Adrenal gland (tissue), 9 donors: ENCODE measurements at regions not wholly inside any gene's neighbourhood (a gene's known extent, or its start where the extent isn't known, plus 50 kb on each side); places are given as distances from the start of the nearest gene placed in this dataset.

Source experiments
- DNase-seq, 7 donors: peaks; one replicate each; pipeline ENCODE4 v3.0.0-alpha.2; 2019 to 2020
- H3K27ac ChIP-seq, 5 donors: fragments of 200-600 bp; sonication (generic) in 4 of 5; 1 replicate in 3 of 5; 2 replicates in 2 of 5; pipeline versions ENCODE4 v1.5.1 to v1.8.0; 2016 to 2020; ENCODE audit warnings: mild to moderate bottlenecking in 1 of 5
- H3K27me3 ChIP-seq: fragments of 200-600 bp; 2 replicates; pipeline ENCODE4 v1.8.0; 2021
- H3K36me3 ChIP-seq, 2 donors: fragments of 200-600 bp; replicated peaks in 1 of 2; 1 replicate in 1 of 2; 2 replicates in 1 of 2; pipeline versions ENCODE4 v1.5.1 to v1.8.0; 2018 to 2022
- H3K4me1 ChIP-seq, 2 donors: fragments of 200-600 bp; replicated peaks in 1 of 2; 1 replicate in 1 of 2; 2 replicates in 1 of 2; pipeline versions ENCODE4 v1.5.1 to v1.8.0; 2018 to 2021
- H3K4me3 ChIP-seq, 4 donors: fragments of 200-600 bp; sonication (generic) in 3 of 4; one replicate each; pipeline ENCODE4 v1.5.1; 2016 to 2018
- H3K9me3 ChIP-seq, 3 donors: fragments of 200-600 bp; sonication (generic) in 1 of 3; replicated peaks in 1 of 3; 1 replicate in 2 of 3; 2 replicates in 1 of 3; pipeline versions ENCODE4 v1.5.1 to v1.8.0; 2016 to 2021
- CTCF ChIP-seq, 6 experiments: fragments of 450-650 bp in 4 of 6; fragments of 200-600 bp in 2 of 6; sonication (generic) in 1 of 6; IDR thresholded peaks; 1 replicate in 5 of 6; 2 replicates in 1 of 6; pipeline versions ENCODE4 v1.5.1 to v1.8.0; 2016 to 2021; ENCODE audit warnings: antibody characterized with exemption in 6 of 6, mild to moderate bottlenecking in 2 of 6, moderate library complexity in 1 of 6
- POLR2A ChIP-seq, 2 donors: fragments of 450-650 bp; IDR thresholded peaks; one replicate each; pipeline ENCODE4 v1.6.1; 2017; ENCODE audit warnings: antibody characterized with exemption in 2 of 2, mild to moderate bottlenecking in 2 of 2, moderate library complexity in 1 of 2
- WGBS, 4 donors: extraction: QIAGEN DNeasy Blood & Tissue Kit in 2 of 4; methylation state at CpG; one replicate each; pipeline versions ENCODE4 v1.1.5 to v1.1.7; 2013 to 2017; 5-methylcytosine and 5-hydroxymethylcytosine counted together
- intact Hi-C, 2 donors: fragments of 100-400 bp; cut with DNase I; formaldehyde crosslinking; loops; one replicate each; pipeline versions ENCODE4 v1.14.1 to v1.15.0; 2022 to 2023
- donor health status: healthy with polysubstance abuse.
- donor health status: Bipolar disorder and iron deficiency.
- donor health status: DM: yes; HTN: yes; CAD: no.
- donor health status: DM: no; HTN: no; CAD: no.
- donor health status: DM: no; HTN: no; CAD: no.

GRCh38 chr5:68460147-68460798, 244.7 kb downstream of the PIK3R1 start:
- no peak overlapping the region for H3K4me3 ChIP-seq

GRCh38 chr5:68463606-68464005, 248.1 kb downstream of the PIK3R1 start:
- no peak for DNase-seq
- 77 to 87% (median 86%) methylated on average over 3 of the region's 3 CpGs for WGBS, 4 donors
- Histone ChIP-seq H3K9me3 (no peaks in the 10 kb centered on the region), H3K27me3 (no peaks in the 10 kb centered on the region), H3K36me3 (no peaks in the 10 kb centered on the region), H3K27ac (no peak overlapping the region), H3K4me1 (peaks cover 11 to 13% of the 10 kb centered on the region in 2 donors), H3K4me3 (no peak overlapping the region)
- no peak for TF ChIP-seq CTCF (IDR thresholded peaks at IDR 0.05)
- TF ChIP-seq POLR2A (IDR thresholded peaks at IDR 0.05): no peak
- intact Hi-C loops: loop anchor here (5.0 to 10.0 kb wide), 2 partner anchors 176 to 501 kb away; no protein-coding TSS in a partner anchor

More at GRCh38 chr5:68460147-68460798, 244.7 kb downstream of the PIK3R1 start:
- Histone ChIP-seq H3K9me3 (no peaks in the 10 kb centered on the region), H3K4me1 (peaks cover 11 to 13% of the 10 kb centered on the region in 2 donors), H3K36me3 (no peaks in the 10 kb centered on the region), H3K27me3 (no peaks in the 10 kb centered on the region), H3K27ac (no peak overlapping the region)
- TF ChIP-seq POLR2A (IDR thresholded peaks at IDR 0.05) (no peak), CTCF (IDR thresholded peaks at IDR 0.05) (peak; percentile 50 to 75 (median 68))
- peak; percentile 20 to 69 (median 43) for DNase-seq
- intact Hi-C loops: loop anchor here (5.0 to 10.0 kb wide), 2 partner anchors 173 to 505 kb away; no protein-coding TSS in a partner anchor
- 43 to 52% (median 48%) methylated on average over 3 of the region's 3 CpGs for WGBS, 4 donors

GRCh38 chr5:68464424-68464823, 248.9 kb downstream of the PIK3R1 start:
- Histone ChIP-seq H3K27ac (no peak overlapping the region), H3K36me3 (no peaks in the 10 kb centered on the region), H3K4me1 (peaks cover 8% of the 10 kb centered on the region in 2 donors), H3K27me3 (no peaks in the 10 kb centered on the region), H3K4me3 (no peak overlapping the region), H3K9me3 (no peaks in the 10 kb centered on the region)
- WGBS, 4 donors: 87 to 95% (median 92%) methylated on average over 4 of the region's 4 CpGs
- no peak for TF ChIP-seq CTCF (IDR thresholded peaks at IDR 0.05)
- TF ChIP-seq POLR2A (IDR thresholded peaks at IDR 0.05): no peak
- intact Hi-C loops: loop anchor here (5.0 to 10.0 kb wide), 2 partner anchors 177 to 500 kb away; no protein-coding TSS in a partner anchor
- no peak for DNase-seq

- WGBS, 4 donors: 82 to 88% (median 85%) methylated on average over 3 of the region's 3 CpGs
- Histone ChIP-seq H3K4me3 (no peak overlapping the region), H3K9me3 (no peaks in the 10 kb centered on the region), H3K27me3 (no peaks in the 10 kb centered on the region), H3K4me1 (peaks cover under 1 to 2% of the 10 kb centered on the region in 2 donors), H3K27ac (no peak overlapping the region), H3K36me3 (no peaks in the 10 kb centered on the region)
- TF ChIP-seq CTCF (IDR thresholded peaks at IDR 0.05): no peak
- no peak for TF ChIP-seq POLR2A (IDR thresholded peaks at IDR 0.05)
- intact Hi-C loops: loop anchor here in 1 of 2 donors (10.0 kb wide), 1 partner anchor 500 kb away; no protein-coding TSS in a partner anchor
- DNase-seq: no peak
These were observed 249.6 kb downstream of the PIK3R1 start for GRCh38 chr5:68465133-68465532.
